ENCODE measurements at regions not wholly inside any gene's neighbourhood (a gene's known extent, or its start where the extent isn't known, plus 50 kb on each side); places are given as distances from the start of the nearest gene placed in this dataset.

DNA sequence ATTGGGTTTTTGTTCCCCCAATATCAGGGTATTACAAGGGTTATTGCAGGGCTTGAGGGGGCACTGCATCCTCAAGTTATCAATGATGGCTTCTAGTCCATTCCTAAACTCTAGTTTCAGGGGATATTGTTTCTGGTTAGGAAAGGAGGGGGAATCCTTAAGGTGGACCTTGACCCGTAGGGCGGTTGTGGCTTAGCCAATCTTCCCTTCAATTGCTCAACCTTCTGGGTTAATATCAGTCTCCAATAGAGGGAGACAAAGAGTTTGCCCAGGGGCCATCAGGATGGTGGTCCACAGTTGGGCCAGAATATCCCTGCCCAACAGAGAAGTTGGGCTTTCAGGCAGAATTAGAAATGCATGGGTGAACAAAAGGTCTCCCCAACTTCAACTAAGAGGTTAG, 214.9 kb downstream of the BCHE start:
- Mint-ChIP-seq H3K36me3 (ENCODE audit: low read depth) (no peaks in the 10 kb centered on the region), H3K4me1 (peaks cover 4% of the 10 kb centered on the region), H3K27ac (no peak overlapping the region), H3K9me3 (peaks cover 4% of the 10 kb centered on the region), H3K27me3 (ENCODE audit: low read depth) (no peaks in the 10 kb centered on the region), H3K4me3 (no peak overlapping the region)
- TF ChIP-seq, protein P1, sequence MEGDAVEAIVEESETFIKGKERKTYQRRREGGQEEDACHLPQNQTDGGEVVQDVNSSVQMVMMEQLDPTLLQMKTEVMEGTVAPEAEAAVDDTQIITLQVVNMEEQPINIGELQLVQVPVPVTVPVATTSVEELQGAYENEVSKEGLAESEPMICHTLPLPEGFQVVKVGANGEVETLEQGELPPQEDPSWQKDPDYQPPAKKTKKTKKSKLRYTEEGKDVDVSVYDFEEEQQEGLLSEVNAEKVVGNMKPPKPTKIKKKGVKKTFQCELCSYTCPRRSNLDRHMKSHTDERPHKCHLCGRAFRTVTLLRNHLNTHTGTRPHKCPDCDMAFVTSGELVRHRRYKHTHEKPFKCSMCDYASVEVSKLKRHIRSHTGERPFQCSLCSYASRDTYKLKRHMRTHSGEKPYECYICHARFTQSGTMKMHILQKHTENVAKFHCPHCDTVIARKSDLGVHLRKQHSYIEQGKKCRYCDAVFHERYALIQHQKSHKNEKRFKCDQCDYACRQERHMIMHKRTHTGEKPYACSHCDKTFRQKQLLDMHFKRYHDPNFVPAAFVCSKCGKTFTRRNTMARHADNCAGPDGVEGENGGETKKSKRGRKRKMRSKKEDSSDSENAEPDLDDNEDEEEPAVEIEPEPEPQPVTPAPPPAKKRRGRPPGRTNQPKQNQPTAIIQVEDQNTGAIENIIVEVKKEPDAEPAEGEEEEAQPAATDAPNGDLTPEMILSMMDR (IDR thresholded peaks at IDR 0.05; ENCODE audit: unreplicated experiment in 3 of 3), result no peak

DNA sequence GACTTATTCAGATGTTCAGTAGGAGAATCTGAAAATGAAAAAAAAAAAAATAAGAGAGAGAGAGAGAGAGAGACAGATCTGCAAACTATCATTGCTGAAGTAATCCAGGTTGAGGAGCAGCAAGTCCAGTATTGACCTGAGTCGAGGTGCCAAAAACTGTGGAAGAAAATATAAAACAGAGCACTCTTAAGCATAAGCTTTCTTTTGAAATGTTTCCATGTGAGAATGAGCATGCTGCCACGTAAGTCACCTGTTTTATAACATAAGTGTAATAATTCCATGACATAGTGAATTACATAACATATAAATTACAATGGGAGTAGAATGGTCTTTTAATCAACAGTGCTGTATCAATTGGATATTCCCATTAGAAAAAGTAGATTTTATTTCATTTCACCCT, 218.2 kb downstream of the BCHE start:
- TF ChIP-seq, protein P1 (IDR thresholded peaks at IDR 0.05; ENCODE audit: unreplicated experiment in 3 of 3), result no peak
- Mint-ChIP-seq H3K36me3 (ENCODE audit: low read depth) (no peaks in the 10 kb centered on the region), H3K9me3 (peaks cover 4% of the 10 kb centered on the region), H3K4me3 (no peak overlapping the region), H3K27me3 (ENCODE audit: low read depth) (no peaks in the 10 kb centered on the region), H3K27ac (no peak overlapping the region), H3K4me1 (peaks cover 4% of the 10 kb centered on the region)

DNA sequence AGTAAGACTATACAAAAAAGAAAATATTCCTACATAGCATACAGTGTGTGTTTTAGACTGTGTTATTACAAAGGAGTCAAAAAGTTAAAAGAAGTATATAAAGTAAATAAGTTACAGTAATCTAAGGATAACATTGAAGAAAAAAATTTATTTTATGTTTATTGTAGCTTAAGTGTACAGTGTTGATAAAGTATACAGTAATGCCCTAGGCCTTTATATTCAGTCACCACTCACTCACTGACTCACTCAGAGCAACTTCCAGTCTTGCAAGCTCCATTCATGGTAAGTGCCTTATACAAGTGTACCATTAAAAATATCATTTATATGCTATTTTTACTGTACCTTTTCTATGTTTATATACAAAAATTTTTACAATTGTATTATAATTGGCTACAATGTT, 220.1 kb downstream of the BCHE start:
- Mint-ChIP-seq H3K27ac (no peak overlapping the region), H3K4me3 (no peak overlapping the region), H3K4me1 (no peaks in the 10 kb centered on the region), H3K27me3 (ENCODE audit: low read depth) (no peaks in the 10 kb centered on the region), H3K36me3 (ENCODE audit: low read depth) (no peaks in the 10 kb centered on the region), H3K9me3 (no peaks in the 10 kb centered on the region)
- TF ChIP-seq, protein P1 (IDR thresholded peaks at IDR 0.05; ENCODE audit: unreplicated experiment in 3 of 3), result no peak

DNA sequence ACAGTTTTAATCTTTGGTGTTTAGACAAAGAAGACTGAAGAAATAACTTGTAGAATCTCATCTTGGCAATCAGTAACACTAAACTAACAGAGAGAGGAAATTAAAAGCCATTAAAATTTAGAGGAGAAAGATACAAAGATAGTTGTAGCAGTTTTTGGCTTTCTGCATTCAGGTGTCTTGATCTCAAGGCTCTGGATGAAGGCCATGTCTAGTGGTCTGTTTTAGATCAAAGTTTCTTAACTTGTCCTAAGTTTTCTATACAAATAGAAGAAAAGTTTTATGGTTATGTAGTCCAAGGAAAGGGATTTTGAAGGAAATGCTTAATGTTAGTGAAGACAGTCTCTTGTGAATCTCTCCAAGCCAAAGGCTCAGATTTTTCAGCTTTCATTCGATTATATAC, 222.9 kb downstream of the BCHE start:
- Mint-ChIP-seq H3K27ac (no peak overlapping the region), H3K9me3 (no peaks in the 10 kb centered on the region), H3K4me1 (peaks cover 4% of the 10 kb centered on the region), H3K4me3 (no peak overlapping the region), H3K36me3 (ENCODE audit: low read depth) (no peaks in the 10 kb centered on the region), H3K27me3 (ENCODE audit: low read depth) (no peaks in the 10 kb centered on the region)
- TF ChIP-seq, protein P1 (IDR thresholded peaks at IDR 0.05; ENCODE audit: unreplicated experiment in 3 of 3), result no peak

DNA sequence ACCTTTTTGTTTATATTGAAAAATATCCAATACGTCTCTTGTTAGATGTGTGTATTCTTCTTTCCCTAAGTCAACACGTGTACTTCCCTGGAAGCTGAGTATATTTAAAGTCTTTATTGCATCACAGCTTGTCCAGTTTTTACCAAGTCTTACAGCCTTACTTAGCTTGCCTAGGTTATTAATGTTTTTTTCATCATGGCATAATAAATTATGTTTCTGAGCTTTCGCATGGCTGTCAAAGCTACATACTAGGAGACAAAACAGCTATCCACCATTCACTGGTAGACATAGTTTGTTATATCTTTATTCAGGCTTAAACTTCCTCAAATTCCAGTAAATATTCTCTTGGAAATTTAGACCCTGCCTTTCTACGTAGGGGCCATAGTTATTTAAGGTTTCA, 224.2 kb downstream of the BCHE start:
- Mint-ChIP-seq H3K4me3 (no peak overlapping the region), H3K27me3 (ENCODE audit: low read depth) (no peaks in the 10 kb centered on the region), H3K36me3 (ENCODE audit: low read depth) (no peaks in the 10 kb centered on the region), H3K4me1 (peaks cover 4% of the 10 kb centered on the region), H3K27ac (no peak overlapping the region), H3K9me3 (no peaks in the 10 kb centered on the region)
- TF ChIP-seq, protein P1 (IDR thresholded peaks at IDR 0.05; ENCODE audit: unreplicated experiment in 3 of 3), result no peak

DNA sequence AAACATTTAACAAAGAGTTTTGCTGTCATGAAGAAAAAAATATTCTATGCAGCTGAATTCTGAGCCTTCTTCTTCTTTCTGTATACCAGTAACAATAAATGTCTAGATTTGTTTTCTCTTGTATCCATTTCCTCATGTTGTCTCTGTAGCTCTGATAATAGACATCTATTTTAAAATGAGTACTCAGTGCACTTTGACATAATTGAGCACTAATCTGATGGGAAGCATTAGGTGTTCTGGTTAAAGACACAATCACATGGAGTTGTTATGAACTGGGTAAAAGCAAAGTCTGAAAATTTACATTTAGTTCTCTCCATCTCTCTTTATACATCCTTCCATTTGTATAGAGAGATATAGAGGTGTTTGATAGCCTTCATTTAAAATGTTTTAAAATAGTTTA, 230.0 kb downstream of the BCHE start:
- TF ChIP-seq, protein P1 (IDR thresholded peaks at IDR 0.05; ENCODE audit: unreplicated experiment in 3 of 3), result no peak
- Mint-ChIP-seq H3K27me3 (ENCODE audit: low read depth) (no peaks in the 10 kb centered on the region), H3K4me3 (no peak overlapping the region), H3K4me1 (peaks cover 4% of the 10 kb centered on the region), H3K27ac (no peak overlapping the region), H3K9me3 (no peaks in the 10 kb centered on the region), H3K36me3 (ENCODE audit: low read depth) (no peaks in the 10 kb centered on the region)

Data from nephron (organoid).